ENCODE measurements at regions not wholly inside any gene's neighbourhood (a gene's known extent, or its start where the extent isn't known, plus 50 kb on each side); places are given as distances from the start of the nearest gene placed in this dataset.

GRCh38 chr19:28257396-28257795 lies 955.6 kb downstream of the UQCRFS1 start:
- TF ChIP-seq, protein P1, sequence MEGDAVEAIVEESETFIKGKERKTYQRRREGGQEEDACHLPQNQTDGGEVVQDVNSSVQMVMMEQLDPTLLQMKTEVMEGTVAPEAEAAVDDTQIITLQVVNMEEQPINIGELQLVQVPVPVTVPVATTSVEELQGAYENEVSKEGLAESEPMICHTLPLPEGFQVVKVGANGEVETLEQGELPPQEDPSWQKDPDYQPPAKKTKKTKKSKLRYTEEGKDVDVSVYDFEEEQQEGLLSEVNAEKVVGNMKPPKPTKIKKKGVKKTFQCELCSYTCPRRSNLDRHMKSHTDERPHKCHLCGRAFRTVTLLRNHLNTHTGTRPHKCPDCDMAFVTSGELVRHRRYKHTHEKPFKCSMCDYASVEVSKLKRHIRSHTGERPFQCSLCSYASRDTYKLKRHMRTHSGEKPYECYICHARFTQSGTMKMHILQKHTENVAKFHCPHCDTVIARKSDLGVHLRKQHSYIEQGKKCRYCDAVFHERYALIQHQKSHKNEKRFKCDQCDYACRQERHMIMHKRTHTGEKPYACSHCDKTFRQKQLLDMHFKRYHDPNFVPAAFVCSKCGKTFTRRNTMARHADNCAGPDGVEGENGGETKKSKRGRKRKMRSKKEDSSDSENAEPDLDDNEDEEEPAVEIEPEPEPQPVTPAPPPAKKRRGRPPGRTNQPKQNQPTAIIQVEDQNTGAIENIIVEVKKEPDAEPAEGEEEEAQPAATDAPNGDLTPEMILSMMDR (IDR thresholded peaks at IDR 0.05; ENCODE audit: low read depth, low read length, missing control alignments): no peak
- H3K4me3 ChIP-seq (ENCODE audit: low read depth, low read length): no peak overlapping the region
- DNase-seq (ENCODE audit: low read depth): no peak

DNA sequence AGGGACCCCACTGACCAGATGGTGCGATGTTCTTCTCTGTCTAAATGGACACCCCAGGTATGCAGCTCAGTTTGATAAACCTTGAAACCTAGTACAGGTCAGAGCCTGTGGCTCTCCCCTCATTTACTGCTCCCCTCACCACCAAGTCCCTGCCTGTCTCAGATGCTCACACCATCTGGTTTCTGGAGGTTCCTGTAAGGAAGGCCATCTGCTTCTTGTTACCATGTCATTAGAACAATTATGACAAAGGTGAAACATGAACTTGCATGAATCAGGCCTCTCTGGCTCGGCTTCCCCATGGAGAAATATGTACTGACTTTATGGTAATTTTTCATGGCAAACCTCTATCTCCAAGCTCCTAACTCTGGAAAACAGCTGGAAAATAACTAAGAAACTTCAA lies 965.7 kb downstream of the UQCRFS1 start:
- TF ChIP-seq, protein P1 (IDR thresholded peaks at IDR 0.05; ENCODE audit: low read depth, low read length, missing control alignments): no peak
- H3K4me3 ChIP-seq (ENCODE audit: low read depth, low read length): no peak overlapping the region
- DNase-seq (ENCODE audit: low read depth): no peak

GRCh38 chr19:28245937-28246336 lies 967.0 kb downstream of the UQCRFS1 start:
- TF ChIP-seq, protein P1 (IDR thresholded peaks at IDR 0.05; ENCODE audit: low read depth, low read length, missing control alignments): no peak
- no peak for DNase-seq (ENCODE audit: low read depth)
- H3K4me3 ChIP-seq (ENCODE audit: low read depth, low read length): no peak overlapping the region

DNA sequence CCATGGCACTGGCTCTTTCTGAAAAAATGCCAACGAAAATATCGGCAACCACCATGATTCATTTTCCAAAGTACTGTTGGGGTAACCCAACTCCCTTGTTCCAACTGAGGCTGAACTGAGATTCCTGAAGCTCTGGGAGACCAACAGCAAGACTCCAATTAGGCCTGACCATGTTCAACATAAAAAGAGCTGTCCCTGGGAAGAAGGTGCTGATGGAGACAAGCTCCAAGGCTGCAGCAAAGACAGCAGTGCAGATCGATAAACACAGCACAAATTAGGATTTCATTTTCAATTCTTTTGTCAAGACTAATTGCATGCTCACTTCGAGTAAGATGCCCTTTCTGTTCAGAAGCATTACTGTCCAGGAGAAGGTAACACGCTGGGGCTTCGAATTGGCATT lies 968.0 kb downstream of the UQCRFS1 start:
- H3K4me3 ChIP-seq (ENCODE audit: low read depth, low read length): no peak overlapping the region
- DNase-seq (ENCODE audit: low read depth): no peak
- TF ChIP-seq, protein P1 (IDR thresholded peaks at IDR 0.05; ENCODE audit: low read depth, low read length, missing control alignments): no peak

DNA sequence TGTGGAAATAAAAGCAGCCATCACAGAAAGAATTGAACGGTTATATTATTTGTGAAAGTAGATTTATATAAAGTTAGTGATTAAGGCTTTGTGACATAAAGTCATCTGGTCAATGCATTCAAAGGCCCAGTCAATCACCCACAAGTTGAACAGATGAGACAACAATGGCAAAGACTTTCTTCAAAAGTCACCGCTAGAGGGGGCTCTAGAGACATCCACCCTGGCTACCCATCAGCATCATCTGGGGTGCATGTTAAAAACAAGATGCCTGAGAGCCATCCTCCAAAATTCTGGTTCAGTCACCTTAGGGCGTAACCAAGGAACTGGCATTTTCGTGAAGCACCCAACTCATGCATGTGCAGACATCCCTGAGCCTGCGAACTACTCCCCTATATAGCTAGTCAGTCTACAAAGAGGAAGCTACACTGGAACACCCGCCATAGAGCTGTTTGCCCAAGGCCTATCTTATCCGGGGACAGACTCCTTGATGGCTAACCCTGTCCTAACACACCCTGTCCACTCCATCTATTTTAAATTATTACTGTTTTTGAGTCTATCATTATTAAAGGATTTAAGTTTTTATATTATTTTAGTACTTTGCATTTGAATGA lies 970.5 kb downstream of the UQCRFS1 start:
- no peak for DNase-seq (ENCODE audit: low read depth)
- no peak overlapping the region for H3K4me3 ChIP-seq (ENCODE audit: low read depth, low read length)
- TF ChIP-seq, protein P1 (IDR thresholded peaks at IDR 0.05; ENCODE audit: low read depth, low read length, missing control alignments): peak; percentile 43

GRCh38 chr19:28239270-28239669 lies 973.7 kb downstream of the UQCRFS1 start:
- no peak for DNase-seq (ENCODE audit: low read depth)
- TF ChIP-seq, protein P1 (IDR thresholded peaks at IDR 0.05; ENCODE audit: low read depth, low read length, missing control alignments): no peak

GRCh38 chr19:28238270-28238820 lies 974.6 kb downstream of the UQCRFS1 start:
- DNase-seq (ENCODE audit: low read depth): no peak
- TF ChIP-seq, protein P1 (IDR thresholded peaks at IDR 0.05; ENCODE audit: low read depth, low read length, missing control alignments): no peak

More at GRCh38 chr19:28239270-28239669, 973.7 kb downstream of the UQCRFS1 start:
- no peak overlapping the region for H3K4me3 ChIP-seq (ENCODE audit: low read depth, low read length)

More at GRCh38 chr19:28238270-28238820, 974.6 kb downstream of the UQCRFS1 start:
- H3K4me3 ChIP-seq (ENCODE audit: low read depth, low read length): no peak overlapping the region
